ENCODE measurements at regions not wholly inside any gene's neighbourhood (a gene's known extent, or its start where the extent isn't known, plus 50 kb on each side); places are given as distances from the start of the nearest gene placed in this dataset.

DNA sequence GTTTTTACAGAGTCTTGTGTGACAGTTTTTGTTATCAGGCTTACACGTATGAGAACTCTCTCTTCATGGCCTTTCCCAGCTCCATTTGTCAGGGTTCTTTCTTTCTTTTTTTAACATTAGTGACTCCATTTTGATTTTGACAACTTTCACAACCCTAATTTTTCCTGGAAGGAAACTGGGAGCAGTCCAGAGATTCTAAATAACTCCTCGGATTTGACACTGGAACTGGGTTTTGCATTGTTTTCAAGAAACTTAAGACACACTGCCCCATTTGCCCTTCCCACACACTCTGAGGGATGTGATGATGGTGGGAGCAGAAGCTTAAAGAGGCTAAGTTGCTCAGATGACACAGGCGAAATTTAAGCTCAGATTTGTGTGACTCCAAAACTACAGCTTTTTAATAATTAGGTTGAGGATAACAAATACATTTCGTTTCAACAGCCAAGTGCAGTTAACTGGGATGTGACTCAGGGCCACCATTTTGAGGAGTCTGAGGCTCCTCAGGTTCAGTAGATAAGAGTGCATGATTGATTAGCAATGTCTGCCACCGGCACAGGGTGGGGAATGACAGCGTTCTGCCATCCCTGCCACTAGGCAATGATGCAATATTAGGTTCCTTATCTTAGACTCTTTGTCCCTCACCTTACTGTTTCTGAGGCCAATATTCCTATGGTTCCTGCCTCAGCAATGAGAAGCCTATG is 95.1 kb upstream of the ATP1A1 start:
- H3K4me3 ChIP-seq (ENCODE audit: control insufficient read depth, low read depth, low read length): no peak overlapping the region
- TF ChIP-seq CTCF (conservative IDR thresholded peaks at IDR 0.05; ENCODE audit: control insufficient read depth, insufficient read depth, low read depth, low read length): no peak
- DNase-seq (ENCODE audit: low read depth): no peak

GRCh38 chr1:116278541-116278866 is 94.5 kb upstream of the ATP1A1 start:
- no peak for TF ChIP-seq CTCF (conservative IDR thresholded peaks at IDR 0.05; ENCODE audit: control insufficient read depth, insufficient read depth, low read depth, low read length)
- no peak overlapping the region for H3K4me3 ChIP-seq (ENCODE audit: control insufficient read depth, low read depth, low read length)
- no peak for DNase-seq (ENCODE audit: low read depth)

DNA sequence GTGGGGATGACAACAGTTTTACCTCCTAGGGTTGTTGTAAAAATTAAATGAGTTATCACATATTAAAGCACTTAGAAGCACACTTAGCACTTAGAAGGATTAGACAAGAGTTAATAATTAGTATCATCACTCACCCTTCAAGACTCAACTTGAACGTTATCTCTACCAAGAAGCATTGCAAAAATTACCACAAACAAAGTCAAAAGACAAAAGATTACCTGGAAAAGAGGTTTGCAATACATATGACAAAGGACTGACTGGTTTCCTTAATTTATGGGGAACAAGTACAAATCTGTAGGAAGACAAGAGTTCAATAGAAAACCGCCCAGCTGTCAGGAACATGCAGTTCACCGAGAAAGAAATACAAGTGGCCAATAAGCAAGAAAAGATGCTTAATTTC is 93.3 kb upstream of the ATP1A1 start:
- DNase-seq (ENCODE audit: low read depth): no peak
- no peak for TF ChIP-seq CTCF (conservative IDR thresholded peaks at IDR 0.05; ENCODE audit: control insufficient read depth, insufficient read depth, low read depth, low read length)
- no peak overlapping the region for H3K4me3 ChIP-seq (ENCODE audit: control insufficient read depth, low read depth, low read length)

- TF ChIP-seq CTCF (conservative IDR thresholded peaks at IDR 0.05; ENCODE audit: control insufficient read depth, insufficient read depth, low read depth, low read length): no peak
- DNase-seq (ENCODE audit: low read depth): no peak
- no peak overlapping the region for H3K4me3 ChIP-seq (ENCODE audit: control insufficient read depth, low read depth, low read length)
Measured at GRCh38 chr1:116284819-116285390, 88.1 kb upstream of the ATP1A1 start.

GRCh38 chr1:116286541-116286971 is 86.5 kb upstream of the ATP1A1 start:
- no peak overlapping the region for H3K4me3 ChIP-seq (ENCODE audit: control insufficient read depth, low read depth, low read length)
- DNase-seq (ENCODE audit: low read depth): peak; percentile 68
- no peak for TF ChIP-seq CTCF (conservative IDR thresholded peaks at IDR 0.05; ENCODE audit: control insufficient read depth, insufficient read depth, low read depth, low read length)

DNA sequence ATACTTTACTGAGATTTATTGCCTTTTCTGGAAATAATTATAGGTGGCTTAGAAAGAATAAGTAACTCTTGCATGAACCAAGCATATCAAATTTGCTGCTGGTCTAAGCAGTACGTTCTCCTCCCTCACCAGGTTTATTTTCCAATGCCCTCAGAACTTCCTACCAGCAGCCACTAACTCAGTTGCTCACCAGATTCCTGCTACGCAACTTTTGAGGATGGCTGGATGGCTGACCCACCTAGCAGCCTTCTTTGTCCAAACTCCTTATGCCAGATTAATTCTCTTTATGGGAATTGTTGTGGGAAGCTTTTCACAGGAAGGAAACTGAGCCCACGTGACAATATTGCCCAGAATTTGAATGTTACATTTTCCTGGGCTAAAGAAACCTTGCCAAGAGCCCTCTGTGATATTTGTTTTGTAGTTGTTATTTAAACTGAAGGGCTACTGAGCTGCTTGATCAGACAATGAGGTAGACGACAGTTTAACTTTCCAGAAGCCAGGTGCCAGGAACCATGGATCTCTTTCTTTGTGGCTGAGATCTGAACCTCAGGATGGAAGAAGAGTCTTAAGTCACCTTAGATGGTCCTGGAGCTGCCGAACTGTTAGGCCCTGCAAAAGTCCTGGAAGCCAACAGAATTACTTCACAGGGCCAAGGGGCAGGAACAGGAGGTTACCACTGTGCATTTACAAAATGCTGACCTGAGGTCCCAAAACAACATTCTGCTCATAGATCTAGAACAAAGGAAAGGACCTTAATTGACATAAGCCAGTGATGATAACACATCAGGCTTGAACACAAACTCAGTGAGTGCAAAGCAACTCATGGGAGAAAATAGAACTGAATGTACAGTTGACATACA is 85.5 kb upstream of the ATP1A1 start:
- DNase-seq (ENCODE audit: low read depth): no peak
- no peak for TF ChIP-seq CTCF (conservative IDR thresholded peaks at IDR 0.05; ENCODE audit: control insufficient read depth, insufficient read depth, low read depth, low read length)
- no peak overlapping the region for H3K4me3 ChIP-seq (ENCODE audit: control insufficient read depth, low read depth, low read length)

All from fibroblast of mammary gland (primary cell).